Esophagus squamous epithelium (tissue), 5 donors: ENCODE measurements at regions not wholly inside any gene's neighbourhood (a gene's known extent, or its start where the extent isn't known, plus 50 kb on each side); places are given as distances from the start of the nearest gene placed in this dataset.

Source experiments
- DNase-seq: peaks from one replicate; lab custom pipeline; 2025; lab: John Stamatoyannopoulos, UW
- H3K27ac ChIP-seq, 4 donors: fragments of 200-600 bp; sonication (generic); one replicate each; pipeline ENCODE4 v1.5.1; 2016 to 2019; ENCODE audit warnings: mild to moderate bottlenecking in 1 of 4
- H3K27me3 ChIP-seq, 4 donors: fragments of 200-600 bp; sonication (generic); 1 replicate in 3 of 4; 2 replicates in 1 of 4; pipeline versions ENCODE4 v1.5.1 to v1.6.0; 2017 to 2021; ENCODE audit warnings: antibody characterized with exemption in 1 of 4
- H3K36me3 ChIP-seq, 3 donors: fragments of 200-600 bp; sonication (generic); one replicate each; pipeline ENCODE4 v1.5.1; 2016 to 2019
- H3K4me1 ChIP-seq, 3 donors: fragments of 200-600 bp; sonication (generic); one replicate each; pipeline ENCODE4 v1.5.1; 2017 to 2019
- H3K4me3 ChIP-seq, 4 donors: fragments of 200-600 bp; sonication (generic); 1 replicate in 3 of 4; 2 replicates in 1 of 4; pipeline ENCODE4 v1.5.1; 2016 to 2019; ENCODE audit warnings: mild to moderate bottlenecking in 2 of 4, moderate library complexity in 1 of 4
- H3K9me3 ChIP-seq, 3 donors: fragments of 200-600 bp; sonication (generic); one replicate each; pipeline ENCODE4 v1.5.1; 2016 to 2019
- CTCF ChIP-seq, 6 experiments: fragments of 450-650 bp in 4 of 6; fragments of 200-600 bp in 2 of 6; sonication (generic) in 2 of 6; IDR thresholded peaks; one replicate each; pipeline ENCODE4 v1.5.1; 2016 to 2019; ENCODE audit warnings: antibody characterized with exemption in 6 of 6, mild to moderate bottlenecking in 4 of 6, moderate library complexity in 4 of 6
- POLR2A ChIP-seq, 4 donors: fragments of 450-650 bp; IDR thresholded peaks; one replicate each; pipeline ENCODE4 v1.6.1; 2017; ENCODE audit warnings: antibody characterized with exemption in 4 of 4, mild to moderate bottlenecking in 4 of 4, moderate library complexity in 3 of 4
- WGBS, 2 donors: methylation state at CpG; one replicate each; pipeline ENCODE4 v1.1.5; 2018; 5-methylcytosine and 5-hydroxymethylcytosine counted together
- intact Hi-C: fragments of 100-400 bp; cut with DNase I; formaldehyde crosslinking; loops from one replicate; pipeline ENCODE4 v1.15.0; 2022
- donor health status: DM: yes; HTN: yes; CAD: no.

GRCh38 chr19:28917621-28918020 is 295.3 kb downstream of the UQCRFS1 start:
- whole genome bisulfite sequencing, 2 donors, result 63% methylated on average over 4 of the region's 8 CpGs; no CpG with 5 or more reads in 1 of the 2 donors
- intact Hi-C loops, result no loop called here
- no peak for TF ChIP-seq CTCF (IDR thresholded peaks at IDR 0.05)
- no peak for TF ChIP-seq POLR2A (IDR thresholded peaks at IDR 0.05)

GRCh38 chr19:28915737-28916460 is 297.1 kb downstream of the UQCRFS1 start:
- DNase-seq, result no peak
- H3K4me1 ChIP-seq, result no peaks in the 10 kb centered on the region
- H3K27ac ChIP-seq, result no peak overlapping the region
- no peaks in the 10 kb centered on the region for H3K9me3 ChIP-seq
- peaks cover 0 to 3% (median 0%) of the 10 kb centered on the region in 4 donors for H3K27me3 ChIP-seq
- TF ChIP-seq POLR2A (IDR thresholded peaks at IDR 0.05), result no peak
- no peak for TF ChIP-seq CTCF (IDR thresholded peaks at IDR 0.05)
- H3K36me3 ChIP-seq, result no peaks in the 10 kb centered on the region
- WGBS, 2 donors, result 71 to 76% methylated on average over 8 of the region's 8 CpGs
- no peak overlapping the region for H3K4me3 ChIP-seq
- intact Hi-C loops, result no loop called here

More at GRCh38 chr19:28917621-28918020, 295.3 kb downstream of the UQCRFS1 start:
- Histone ChIP-seq H3K4me3 (no peak overlapping the region), H3K4me1 (no peaks in the 10 kb centered on the region), H3K27me3 (peaks cover 0 to 13% (median 0%) of the 10 kb centered on the region in 4 donors), H3K27ac (no peak overlapping the region), H3K9me3 (no peaks in the 10 kb centered on the region), H3K36me3 (no peaks in the 10 kb centered on the region)
- DNase-seq, result no peak

GRCh38 chr19:28915202-28915601 is 297.7 kb downstream of the UQCRFS1 start:
- no peaks in the 10 kb centered on the region for H3K9me3 ChIP-seq
- no peak overlapping the region for H3K4me3 ChIP-seq
- H3K27me3 ChIP-seq, result no peaks in the 10 kb centered on the region
- intact Hi-C loops, result no loop called here
- no peaks in the 10 kb centered on the region for H3K36me3 ChIP-seq
- TF ChIP-seq POLR2A (IDR thresholded peaks at IDR 0.05) (no peak), CTCF (IDR thresholded peaks at IDR 0.05) (no peak)
- no peak overlapping the region for H3K27ac ChIP-seq
- H3K4me1 ChIP-seq, result no peaks in the 10 kb centered on the region
- WGBS, 2 donors, result 64 to 75% methylated on average over 2 to 3 of the region's 3 CpGs
- DNase-seq, result no peak

- no peak overlapping the region for H3K27ac ChIP-seq
- intact Hi-C loops, result no loop called here
- no peak overlapping the region for H3K4me3 ChIP-seq
- no peak for DNase-seq
- H3K36me3 ChIP-seq, result no peaks in the 10 kb centered on the region
- H3K27me3 ChIP-seq, result no peaks in the 10 kb centered on the region
- no peaks in the 10 kb centered on the region for H3K4me1 ChIP-seq
- H3K9me3 ChIP-seq, result no peaks in the 10 kb centered on the region
- TF ChIP-seq CTCF (IDR thresholded peaks at IDR 0.05), result no peak
- no peak for TF ChIP-seq POLR2A (IDR thresholded peaks at IDR 0.05)
These were observed 298.8 kb downstream of the UQCRFS1 start for GRCh38 chr19:28914173-28914572.

- Histone ChIP-seq H3K36me3 (no peaks in the 10 kb centered on the region), H3K27ac (no peak overlapping the region), H3K4me1 (no peaks in the 10 kb centered on the region), H3K9me3 (no peaks in the 10 kb centered on the region), H3K4me3 (no peak overlapping the region), H3K27me3 (no peaks in the 10 kb centered on the region)
- intact Hi-C loops, result no loop called here
- 58 to 73% methylated on average over 6 of the region's 6 CpGs for WGBS, 2 donors
- DNase-seq, result no peak
- TF ChIP-seq POLR2A (IDR thresholded peaks at IDR 0.05) (no peak), CTCF (IDR thresholded peaks at IDR 0.05) (no peak)
These were observed 299.3 kb downstream of the UQCRFS1 start for GRCh38 chr19:28913626-28914025.
